Right lobe of liver (tissue), 6 donors: ENCODE measurements at regions not wholly inside any gene's neighbourhood (a gene's known extent, or its start where the extent isn't known, plus 50 kb on each side); places are given as distances from the start of the nearest gene placed in this dataset.

Experiments used
- ATAC-seq, 4 donors: fragments of 200-7000 bp; cut with Tn5 transposase; one replicate each; pipeline ENCODE4 v1.9.1; 2020; ENCODE audit warnings: mild to moderate bottlenecking in 4 of 4, moderate library complexity in 4 of 4
- DNase-seq, 3 donors: peaks; one replicate each; pipeline ENCODE4 v3.0.0-alpha.2; 2020
- H3K27ac ChIP-seq, 3 donors: fragments of 200-600 bp; one replicate each; pipeline ENCODE4 v1.8.0; 2022
- H3K27me3 ChIP-seq, 2 donors: fragments of 200-600 bp; one replicate each; pipeline ENCODE4 v1.8.0; 2022
- H3K36me3 ChIP-seq, 4 donors: fragments of 200-600 bp; sonication (generic) in 1 of 4; one replicate each; pipeline versions ENCODE4 v1.5.1 to v1.8.0; 2017 to 2022; ENCODE audit warnings: control low read depth in 1 of 4
- H3K4me1 ChIP-seq, 4 donors: fragments of 200-600 bp; sonication (generic) in 1 of 4; one replicate each; pipeline versions ENCODE4 v1.5.1 to v1.8.0; 2017 to 2022; ENCODE audit warnings: control low read depth in 1 of 4
- H3K4me3 ChIP-seq, 3 donors: fragments of 200-600 bp; one replicate each; pipeline ENCODE4 v1.8.0; 2022
- H3K9me3 ChIP-seq, 4 donors: fragments of 200-600 bp; sonication (generic) in 1 of 4; one replicate each; pipeline versions ENCODE4 v1.5.1 to v1.8.0; 2017 to 2022; ENCODE audit warnings: control low read depth in 1 of 4
- CTCF ChIP-seq, 4 donors: fragments of 200-600 bp in 3 of 4; fragments of 450-650 bp in 1 of 4; IDR thresholded peaks; one replicate each; pipeline versions ENCODE4 v1.5.1 to v1.8.0; 2016 to 2022; ENCODE audit warnings: antibody characterized with exemption in 4 of 4, mild to moderate bottlenecking in 2 of 4
- POLR2A ChIP-seq: fragments of 450-650 bp; IDR thresholded peaks from one replicate; pipeline ENCODE4 v1.6.1; 2017; ENCODE audit warnings: antibody characterized with exemption, mild to moderate bottlenecking
- WGBS: methylation state at CpG from one replicate; pipeline ENCODE4 v1.1.6; 2018; ENCODE audit warnings: low coverage, low lambda C conversion rate; ENCODE audit not compliant: insufficient coverage; ENCODE audit errors: missing lambda C conversion rate; 5-methylcytosine and 5-hydroxymethylcytosine counted together
- intact Hi-C, 2 donors: fragments of 100-400 bp; cut with DNase I; formaldehyde crosslinking; loops; one replicate each; pipeline versions ENCODE4 v1.11.2 to v1.14.1; 2022
- donor health status: DM: no; HTN: yes; CAD: no.
- donor health status: DM: no; HTN: no; CAD: no.
- donor health status: DM: no; HTN: no; CAD: no.
- donor health status: DM: no; HTN: yes; CAD: no.
- donor health status: DM: no; HTN: yes; CAD: no.

GRCh38 chr3:103767635-103768034, 1332.8 kb downstream of the ZPLD1 start:
- Histone ChIP-seq H3K4me1 (no peaks in the 10 kb centered on the region), H3K27me3 (no peaks in the 10 kb centered on the region), H3K9me3 (no peaks in the 10 kb centered on the region), H3K4me3 (no peak overlapping the region), H3K36me3 (no peaks in the 10 kb centered on the region), H3K27ac (no peak overlapping the region)
- TF ChIP-seq POLR2A (no peak), CTCF (IDR thresholded peaks at IDR 0.05) (no peak)
- ATAC-seq (no peak), DNase-seq (no peak)
- 78% methylated on average over 12 of the region's 12 CpGs for WGBS
- intact Hi-C loops: no loop called here

GRCh38 chr3:103785017-103785416, 1350.2 kb downstream of the ZPLD1 start:
- Histone ChIP-seq H3K4me1 (no peaks in the 10 kb centered on the region), H3K36me3 (no peaks in the 10 kb centered on the region), H3K4me3 (no peak overlapping the region), H3K9me3 (no peaks in the 10 kb centered on the region), H3K27ac (no peak overlapping the region), H3K27me3 (no peaks in the 10 kb centered on the region)
- ATAC-seq: no peak
- DNase-seq: no peak
- TF ChIP-seq CTCF (IDR thresholded peaks at IDR 0.05) (no peak), POLR2A (no peak)
- 73% methylated on average over 2 of the region's 2 CpGs for WGBS
- intact Hi-C loops: no loop called here

- H3K36me3 ChIP-seq: no peaks in the 10 kb centered on the region
- no peak overlapping the region for H3K4me3 ChIP-seq
- H3K27ac ChIP-seq: no peak overlapping the region
- no peaks in the 10 kb centered on the region for H3K9me3 ChIP-seq
- no peak for ATAC-seq
- DNase-seq: no peak
- H3K4me1 ChIP-seq: no peaks in the 10 kb centered on the region
- TF ChIP-seq POLR2A: no peak
- no peak for TF ChIP-seq CTCF (IDR thresholded peaks at IDR 0.05)
- 42% methylated on average over 1 of the region's 1 CpG for WGBS
- intact Hi-C loops: no loop called here
- H3K27me3 ChIP-seq: no peaks in the 10 kb centered on the region
These were observed 1350.7 kb downstream of the ZPLD1 start for GRCh38 chr3:103785537-103785936.

- no peak for DNase-seq
These were observed 1351.5 kb downstream of the ZPLD1 start for GRCh38 chr3:103786296-103786695.

More at GRCh38 chr3:103786296-103786695, 1351.5 kb downstream of the ZPLD1 start:
- intact Hi-C loops: no loop called here
- no peak for TF ChIP-seq CTCF (IDR thresholded peaks at IDR 0.05)
- no peak for TF ChIP-seq POLR2A
- Histone ChIP-seq H3K27ac (no peak overlapping the region), H3K36me3 (no peaks in the 10 kb centered on the region), H3K9me3 (no peaks in the 10 kb centered on the region), H3K4me3 (no peak overlapping the region), H3K27me3 (no peaks in the 10 kb centered on the region), H3K4me1 (no peaks in the 10 kb centered on the region)
- ATAC-seq: no peak
- 9% methylated on average over 4 of the region's 4 CpGs for WGBS
